Muscle of back (tissue), 3 donors: ENCODE measurements at regions not wholly inside any gene's neighbourhood (a gene's known extent, or its start where the extent isn't known, plus 50 kb on each side); places are given as distances from the start of the nearest gene placed in this dataset.

ENCODE experiments used
- DNase-seq, 3 donors: peaks; one replicate each; pipeline versions ENCODE4 v3.0.0 to v3.0.0-alpha.2; 2013

- DNase-seq = peak in 1 of 3 donors; percentile 5
Observed at GRCh38 chr14:45364565-45365156, 111.7 kb upstream of the MIS18BP1 start.

- DNase-seq = no peak
Observed at GRCh38 chr14:45362505-45362904, 109.5 kb upstream of the MIS18BP1 start.

- DNase-seq = no peak
Observed at GRCh38 chr14:45361727-45362126, 108.7 kb upstream of the MIS18BP1 start.

GRCh38 chr14:45359746-45360145 lies 106.7 kb upstream of the MIS18BP1 start:
- DNase-seq = peak in 1 of 3 donors; percentile 29

GRCh38 chr14:45332360-45332988 lies 79.5 kb upstream of the MIS18BP1 start:
- no peak for DNase-seq

- no peak for DNase-seq
Observed at GRCh38 chr14:45308745-45309397, 55.9 kb upstream of the MIS18BP1 start.
